CD4-positive, alpha-beta T cell treated with Interleukin-15 for 4 hours (primary cell): ENCODE measurements at regions not wholly inside any gene's neighbourhood (a gene's known extent, or its start where the extent isn't known, plus 50 kb on each side); places are given as distances from the start of the nearest gene placed in this dataset.
"Not testable (repeated sequence)": the region's sequence is repeated elsewhere in the genome, so short reads cannot be mapped to it uniquely, and the experiment has no call there.

Experiments
- DNase-seq: peaks from one replicate; pipeline ENCODE4 v3.0.0-alpha.2; 2020; ENCODE audit warnings: low spot score

- no peak for DNase-seq
Observed at GRCh38 chr10:118948786-118949185, 80.7 kb upstream of the NANOS1 start.

GRCh38 chr10:118950190-118950680 lies 79.3 kb upstream of the NANOS1 start:
- DNase-seq = no peak

GRCh38 chr10:118950997-118951637 lies 78.4 kb upstream of the NANOS1 start:
- DNase-seq = no peak

- DNase-seq = no peak
Observed at GRCh38 chr10:118952493-118953295, 76.8 kb upstream of the NANOS1 start.

- DNase-seq = no peak
Observed at GRCh38 chr10:118953598-118954393, 75.7 kb upstream of the NANOS1 start.

- no peak for DNase-seq
Observed at GRCh38 chr10:118955531-118955930, 74.0 kb upstream of the NANOS1 start.

GRCh38 chr10:118955951-118956801 lies 73.3 kb upstream of the NANOS1 start:
- DNase-seq = no peak

GRCh38 chr10:118956802-118957442 lies 72.6 kb upstream of the NANOS1 start:
- DNase-seq = no peak

- no peak for DNase-seq
Observed at GRCh38 chr10:118957443-118957825, 72.1 kb upstream of the NANOS1 start.

- no peak for DNase-seq
Observed at GRCh38 chr10:118957966-118958365, 71.5 kb upstream of the NANOS1 start.

- no peak for DNase-seq
Observed at GRCh38 chr10:118958559-118958958, 71.0 kb upstream of the NANOS1 start.

- no peak for DNase-seq
Observed at GRCh38 chr10:118958984-118959925, 70.3 kb upstream of the NANOS1 start.

- DNase-seq = no peak
Observed at GRCh38 chr10:118960157-118961090, 69.1 kb upstream of the NANOS1 start.

- no peak for DNase-seq
Observed at GRCh38 chr10:118961436-118961835, 68.1 kb upstream of the NANOS1 start.

GRCh38 chr10:118962331-118962868 lies 67.1 kb upstream of the NANOS1 start:
- DNase-seq = not testable (repeated sequence)

GRCh38 chr10:118963341-118963740 lies 66.2 kb upstream of the NANOS1 start:
- no peak for DNase-seq

- DNase-seq = no peak
Observed at GRCh38 chr10:118963933-118964332, 65.6 kb upstream of the NANOS1 start.

- DNase-seq = not testable (repeated sequence)
Observed at GRCh38 chr10:118964476-118964875, 65.0 kb upstream of the NANOS1 start.

GRCh38 chr10:118965096-118965495 lies 64.4 kb upstream of the NANOS1 start:
- no peak for DNase-seq
